IPS-18a (cell line): ENCODE measurements at regions not wholly inside any gene's neighbourhood (a gene's known extent, or its start where the extent isn't known, plus 50 kb on each side); places are given as distances from the start of the nearest gene placed in this dataset.

Experiments used
- H3K27ac ChIP-seq: one replicate; pipeline ENCODE4 v1.5.1; 2013; ENCODE audit warnings: low read length
- H3K27me3 ChIP-seq: one replicate; pipeline ENCODE4 v1.6.1; 2013; ENCODE audit warnings: mild to moderate bottlenecking, low read length; ENCODE audit not compliant: control insufficient read depth, insufficient read depth
- H3K36me3 ChIP-seq: one replicate; pipeline ENCODE4 v1.6.1; 2013; ENCODE audit warnings: low read depth, low read length; ENCODE audit not compliant: control insufficient read depth
- H3K4me1 ChIP-seq: one replicate; pipeline ENCODE4 v1.6.1; 2013; ENCODE audit warnings: low read depth, low read length; ENCODE audit not compliant: control insufficient read depth
- H3K4me3 ChIP-seq: one replicate; pipeline ENCODE4 v1.5.1; 2013; ENCODE audit warnings: low read length
- H3K9ac ChIP-seq: one replicate; pipeline ENCODE4 v1.6.1; 2013; ENCODE audit warnings: mild to moderate bottlenecking, low read length, moderate library complexity
- H3K9me3 ChIP-seq: one replicate; pipeline ENCODE4 v1.6.1; 2013; ENCODE audit warnings: low read depth, low read length; ENCODE audit not compliant: control insufficient read depth

DNA sequence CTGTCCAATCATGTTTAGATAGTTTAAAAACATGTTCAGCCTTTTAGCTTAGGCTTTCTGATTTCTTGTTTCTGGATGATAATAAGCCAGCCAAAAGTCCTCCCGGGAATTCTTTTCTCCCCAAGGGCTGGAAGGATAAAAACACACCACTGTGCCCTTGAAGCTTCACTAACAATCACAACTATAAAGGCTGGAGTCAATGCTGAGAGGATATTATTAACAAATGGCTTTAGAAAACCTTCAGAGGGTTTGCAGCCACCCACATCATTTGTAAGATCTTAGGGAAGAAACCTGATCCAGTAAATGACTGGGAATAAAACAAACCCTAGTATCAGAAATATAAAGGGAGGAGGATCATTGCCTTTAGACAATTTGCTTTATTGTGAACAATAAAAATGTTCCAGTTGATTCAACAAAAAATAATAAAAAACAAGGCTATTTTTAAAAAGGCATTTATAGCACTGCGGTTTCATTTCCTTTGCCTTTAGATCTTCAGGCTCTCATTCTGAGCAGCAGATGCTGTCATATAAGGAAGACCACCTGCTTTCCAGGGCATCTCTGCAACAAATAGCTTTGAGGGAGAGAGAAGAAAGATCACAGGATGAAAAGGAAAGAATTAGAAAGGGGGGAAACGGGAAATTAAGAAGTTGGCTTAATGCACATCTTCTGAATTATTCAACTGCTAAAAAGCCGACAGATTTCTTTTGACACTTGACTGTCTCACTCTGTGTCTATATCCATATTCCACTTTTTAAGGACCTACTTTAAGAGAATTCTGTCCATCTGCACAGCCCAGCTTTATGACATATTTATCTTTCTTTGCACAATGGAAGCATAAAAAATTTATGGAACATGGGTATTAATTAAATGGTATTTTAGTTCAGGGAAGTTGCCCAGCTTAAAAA is 277.2 kb upstream of the SLC24A2 start:
- Histone ChIP-seq H3K27me3 (no peaks in the 10 kb centered on the region), H3K9me3 (no peaks in the 10 kb centered on the region), H3K4me3 (no peak overlapping the region), H3K36me3 (no peaks in the 10 kb centered on the region), H3K4me1 (peaks cover 4% of the 10 kb centered on the region), H3K9ac (no peak overlapping the region), H3K27ac (no peak overlapping the region)

DNA sequence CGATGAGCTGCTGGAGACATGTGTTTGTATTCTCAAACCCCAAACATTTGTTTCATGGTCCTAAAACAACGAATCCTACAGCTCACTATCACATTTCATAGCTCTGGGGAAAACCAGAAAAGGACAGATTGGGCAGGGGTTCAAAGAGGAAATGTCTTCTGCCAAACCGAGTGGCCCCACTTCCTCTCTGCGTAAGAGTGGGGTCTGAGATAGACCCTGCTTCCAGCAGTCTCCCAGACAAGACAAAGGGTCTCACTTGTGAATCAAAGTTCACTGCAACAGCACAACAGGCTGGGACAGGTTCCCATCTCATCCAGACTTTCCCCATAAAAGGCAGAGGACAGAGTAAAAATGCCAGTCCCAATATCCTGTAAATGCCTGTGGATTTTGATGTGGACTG is 276.2 kb upstream of the SLC24A2 start:
- no peak overlapping the region for H3K27ac ChIP-seq
- no peaks in the 10 kb centered on the region for H3K9me3 ChIP-seq
- no peak overlapping the region for H3K4me3 ChIP-seq
- peaks cover 4% of the 10 kb centered on the region for H3K4me1 ChIP-seq
- no peaks in the 10 kb centered on the region for H3K36me3 ChIP-seq
- H3K9ac ChIP-seq, result no peak overlapping the region
- no peaks in the 10 kb centered on the region for H3K27me3 ChIP-seq

DNA sequence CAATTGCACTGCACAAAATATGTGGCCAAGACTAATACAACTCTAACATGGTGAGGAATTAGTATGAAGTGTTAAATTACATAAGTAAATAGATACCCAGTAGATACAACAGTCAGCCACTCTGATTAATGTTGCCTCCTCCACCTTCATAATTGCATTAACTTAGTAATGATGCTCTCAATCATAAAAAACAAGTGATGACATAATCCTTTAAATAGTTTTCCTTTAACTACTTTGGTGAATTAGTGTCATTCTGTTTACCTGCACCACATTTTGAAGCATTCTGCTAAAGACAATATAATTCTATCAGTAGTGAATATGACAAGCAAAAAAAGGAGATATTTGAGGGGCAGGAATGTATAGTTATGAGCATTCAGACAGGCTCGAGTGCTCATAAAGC is 265.9 kb upstream of the SLC24A2 start:
- Histone ChIP-seq H3K9me3 (no peaks in the 10 kb centered on the region), H3K27ac (no peak overlapping the region), H3K36me3 (no peaks in the 10 kb centered on the region), H3K4me1 (peaks cover 4% of the 10 kb centered on the region), H3K9ac (no peak overlapping the region), H3K4me3 (no peak overlapping the region), H3K27me3 (no peaks in the 10 kb centered on the region)

DNA sequence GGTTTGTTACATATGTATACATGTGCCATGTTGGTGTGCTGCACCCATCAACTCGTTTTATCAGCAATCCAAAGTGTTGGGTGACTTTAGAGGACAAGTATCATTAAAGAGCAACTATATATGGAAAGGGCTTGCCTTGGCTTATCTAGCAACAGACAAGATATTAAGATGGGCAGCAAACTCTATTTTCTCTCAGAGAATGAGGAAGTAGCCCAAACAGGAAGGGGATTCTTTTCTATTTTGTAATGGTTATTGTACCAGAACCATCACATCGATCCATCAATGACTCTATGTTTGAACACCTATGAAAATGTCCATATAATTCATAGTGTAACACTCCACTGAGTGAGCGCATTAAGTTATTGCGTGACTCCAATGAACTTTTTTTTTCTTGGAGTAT is 260.1 kb upstream of the SLC24A2 start:
- Histone ChIP-seq H3K9me3 (no peaks in the 10 kb centered on the region), H3K27ac (no peak overlapping the region), H3K9ac (no peak overlapping the region), H3K27me3 (no peaks in the 10 kb centered on the region), H3K4me3 (no peak overlapping the region), H3K36me3 (no peaks in the 10 kb centered on the region), H3K4me1 (peaks cover 4% of the 10 kb centered on the region)

DNA sequence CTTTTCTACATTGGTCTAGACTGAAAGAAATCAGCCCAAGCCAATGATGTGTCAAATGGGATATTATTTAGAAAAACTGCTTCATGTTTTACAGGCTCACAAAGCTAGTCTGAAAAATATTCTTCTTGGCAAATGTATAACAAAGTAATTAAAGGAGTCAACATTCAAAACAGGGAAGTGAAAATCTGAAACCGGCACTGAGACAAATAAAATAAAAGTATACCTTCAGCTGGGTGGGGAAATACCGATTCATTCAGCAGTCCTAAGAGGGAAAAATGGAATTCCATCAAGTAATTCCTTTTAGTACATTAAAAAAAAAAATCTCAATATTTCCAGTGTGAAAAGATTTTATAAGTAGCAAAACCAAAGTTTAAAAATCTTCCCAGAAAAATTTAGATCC is 259.6 kb upstream of the SLC24A2 start:
- Histone ChIP-seq H3K4me3 (no peak overlapping the region), H3K4me1 (peaks cover 4% of the 10 kb centered on the region), H3K9ac (no peak overlapping the region), H3K9me3 (no peaks in the 10 kb centered on the region), H3K27me3 (no peaks in the 10 kb centered on the region), H3K27ac (no peak overlapping the region), H3K36me3 (no peaks in the 10 kb centered on the region)

DNA sequence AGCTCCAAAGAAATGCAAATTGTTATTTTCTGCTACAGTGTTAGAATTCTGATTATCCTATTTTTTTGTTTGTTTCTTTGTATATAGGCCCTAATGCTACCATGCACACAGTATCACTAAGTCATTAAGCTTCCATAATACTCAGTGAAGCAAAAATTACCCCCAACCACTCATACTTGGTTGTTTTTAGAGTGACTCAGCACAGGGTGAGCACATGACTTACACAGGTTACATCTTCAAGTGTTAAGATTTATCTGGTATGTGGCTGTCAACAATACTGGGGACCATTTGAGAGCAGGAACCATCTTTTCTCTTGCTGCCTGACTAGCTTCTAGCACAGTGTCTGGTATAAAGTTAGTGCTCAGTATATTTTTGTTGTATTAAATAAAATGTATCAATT is 255.8 kb upstream of the SLC24A2 start:
- no peak overlapping the region for H3K27ac ChIP-seq
- no peaks in the 10 kb centered on the region for H3K9me3 ChIP-seq
- H3K9ac ChIP-seq, result no peak overlapping the region
- no peaks in the 10 kb centered on the region for H3K36me3 ChIP-seq
- no peaks in the 10 kb centered on the region for H3K27me3 ChIP-seq
- H3K4me3 ChIP-seq, result no peak overlapping the region
- peaks cover 14% of the 10 kb centered on the region for H3K4me1 ChIP-seq

DNA sequence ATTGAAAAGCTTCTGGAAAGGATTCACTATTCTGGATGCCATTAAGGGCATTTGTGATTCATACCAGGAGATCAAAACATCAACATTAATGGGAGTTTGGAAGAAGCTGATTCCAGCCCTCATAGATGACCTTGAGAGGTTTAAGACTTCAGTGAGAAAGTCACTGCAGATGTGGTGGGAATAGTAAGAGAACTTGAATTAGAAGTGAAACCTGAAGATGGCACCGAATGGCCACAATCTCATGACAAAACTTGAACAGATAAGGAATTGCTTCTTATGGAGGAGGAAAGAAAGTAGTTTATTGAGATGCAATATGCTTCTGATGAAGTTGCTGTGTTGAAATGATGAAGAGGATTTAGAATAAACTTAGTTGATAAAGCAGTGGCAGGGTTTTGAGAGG is 254.6 kb upstream of the SLC24A2 start:
- Histone ChIP-seq H3K9ac (no peak overlapping the region), H3K27ac (no peak overlapping the region), H3K4me3 (no peak overlapping the region)

DNA sequence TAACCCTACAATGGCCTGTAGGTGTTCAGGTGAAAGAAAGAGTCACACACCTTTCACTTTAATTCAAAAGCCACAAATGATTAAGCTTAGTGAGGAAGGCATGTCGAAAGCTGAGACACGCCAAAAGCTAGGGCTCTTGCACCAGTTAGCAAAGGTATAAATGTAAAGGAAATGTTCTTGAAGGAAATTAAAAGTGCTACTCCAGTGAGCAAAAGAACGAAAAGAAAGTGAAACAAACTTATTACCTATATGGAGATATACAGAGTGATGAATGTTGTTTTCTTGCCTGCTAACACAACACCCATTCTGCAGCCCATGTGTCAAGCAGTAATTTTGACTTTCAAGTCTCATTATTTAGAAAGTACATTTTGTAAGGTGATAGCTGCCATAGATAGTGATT is 254.2 kb upstream of the SLC24A2 start:
- H3K9me3 ChIP-seq, result no peaks in the 10 kb centered on the region
- H3K36me3 ChIP-seq, result no peaks in the 10 kb centered on the region
- no peak overlapping the region for H3K27ac ChIP-seq
- H3K27me3 ChIP-seq, result no peaks in the 10 kb centered on the region
- H3K9ac ChIP-seq, result no peak overlapping the region
- no peak overlapping the region for H3K4me3 ChIP-seq
- peaks cover 19% of the 10 kb centered on the region for H3K4me1 ChIP-seq

More for the DNA sequence above, 254.6 kb upstream of the SLC24A2 start:
- no peaks in the 10 kb centered on the region for H3K36me3 ChIP-seq
- no peaks in the 10 kb centered on the region for H3K9me3 ChIP-seq
- H3K4me1 ChIP-seq, result peaks cover 15% of the 10 kb centered on the region
- H3K27me3 ChIP-seq, result no peaks in the 10 kb centered on the region

DNA sequence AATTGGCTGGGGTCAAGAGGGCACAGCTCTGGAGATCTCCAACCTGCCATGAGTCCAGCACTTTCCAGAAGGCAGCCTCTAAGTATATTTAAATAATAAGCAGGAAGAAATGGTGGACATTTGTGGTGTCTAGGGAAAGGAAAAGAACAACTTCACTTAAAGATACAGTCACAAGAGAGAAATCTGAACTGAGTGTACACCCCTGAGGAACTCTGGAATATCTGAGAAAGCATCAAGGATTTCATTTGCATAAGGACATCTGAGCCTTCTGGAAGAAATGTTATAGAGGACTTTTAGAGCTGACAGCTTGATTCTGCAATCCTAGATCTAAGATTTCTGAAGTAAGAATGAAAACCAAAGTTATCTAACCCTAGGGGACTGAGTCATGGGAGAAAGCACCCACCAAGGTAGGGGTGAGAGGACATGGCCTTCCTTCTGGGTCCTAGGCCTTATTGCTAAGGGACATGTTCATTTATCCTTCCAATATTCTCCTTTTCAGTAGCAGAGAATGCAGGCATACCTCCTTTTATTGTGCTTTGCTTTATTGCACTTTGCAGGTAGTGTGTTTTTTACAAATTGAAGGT is 253.4 kb upstream of the SLC24A2 start:
- no peaks in the 10 kb centered on the region for H3K27me3 ChIP-seq
- H3K36me3 ChIP-seq, result no peaks in the 10 kb centered on the region
- H3K27ac ChIP-seq, result no peak overlapping the region
- no peak overlapping the region for H3K4me3 ChIP-seq
- peaks cover 19% of the 10 kb centered on the region for H3K4me1 ChIP-seq
- no peak overlapping the region for H3K9ac ChIP-seq
- no peaks in the 10 kb centered on the region for H3K9me3 ChIP-seq

DNA sequence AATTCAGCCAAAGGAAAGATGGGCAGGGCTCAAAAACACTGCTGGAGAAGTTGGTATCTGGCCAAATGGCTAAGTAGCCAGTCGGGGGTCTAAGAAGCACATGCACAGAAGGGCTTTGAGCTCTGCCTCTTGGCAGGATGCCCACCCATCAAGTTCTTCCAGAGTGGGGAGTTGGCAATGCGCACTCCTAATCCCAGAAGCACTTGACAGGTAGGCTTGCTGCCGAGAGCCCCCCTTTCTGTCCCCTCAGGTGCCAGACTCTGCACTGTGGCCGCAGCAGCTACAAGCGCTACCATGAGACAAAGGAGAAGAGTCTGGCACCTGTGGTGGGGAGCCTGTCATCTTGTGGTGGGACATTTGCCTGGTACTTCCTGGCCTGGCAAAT is 252.9 kb upstream of the SLC24A2 start:
- Histone ChIP-seq H3K27me3 (no peaks in the 10 kb centered on the region), H3K9me3 (no peaks in the 10 kb centered on the region), H3K27ac (no peak overlapping the region), H3K36me3 (no peaks in the 10 kb centered on the region), H3K4me3 (no peak overlapping the region), H3K9ac (no peak overlapping the region), H3K4me1 (peaks cover 19% of the 10 kb centered on the region)

DNA sequence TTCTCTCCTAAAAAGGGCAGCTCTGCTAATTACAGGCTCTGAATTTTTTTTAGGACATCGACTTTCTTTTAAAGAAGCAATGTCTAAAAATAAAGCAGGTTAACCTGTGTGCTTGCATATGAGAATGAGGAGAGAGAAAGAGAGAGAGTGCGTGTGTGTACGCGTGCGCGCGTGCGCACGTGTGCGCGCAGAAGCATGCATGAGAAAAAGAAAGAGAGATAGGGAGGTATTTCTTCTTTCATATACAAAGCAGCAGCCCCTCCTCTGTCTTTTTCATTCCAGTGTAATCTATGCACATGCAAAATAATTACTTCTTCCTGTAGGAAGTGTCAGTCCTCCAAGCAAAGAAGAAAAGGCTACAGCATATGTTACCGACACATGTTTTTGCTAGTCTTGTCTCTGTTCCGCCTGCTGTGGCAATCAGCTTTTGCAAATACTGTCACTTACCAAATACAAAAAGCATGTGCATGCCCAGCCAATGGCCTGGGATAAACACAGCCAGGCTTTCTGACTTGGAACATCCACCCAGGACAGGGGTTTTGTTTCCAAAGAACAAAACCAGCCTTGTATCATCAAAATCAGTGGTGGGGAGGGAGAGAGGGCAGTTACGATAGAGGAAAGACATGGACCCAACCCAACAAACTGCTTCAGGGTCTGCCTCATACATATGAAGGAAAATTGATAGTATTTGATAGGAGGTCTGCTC is 252.3 kb upstream of the SLC24A2 start:
- no peak overlapping the region for H3K4me3 ChIP-seq
- peaks cover 19% of the 10 kb centered on the region for H3K4me1 ChIP-seq

More for the DNA sequence above, 252.3 kb upstream of the SLC24A2 start:
- peak overlapping the region; percentile 22 for H3K27ac ChIP-seq
- no peaks in the 10 kb centered on the region for H3K36me3 ChIP-seq
- H3K9me3 ChIP-seq, result no peaks in the 10 kb centered on the region
- H3K27me3 ChIP-seq, result no peaks in the 10 kb centered on the region
- H3K9ac ChIP-seq, result no peak overlapping the region
